Panc1 (cell line): ENCODE measurements at regions not wholly inside any gene's neighbourhood (a gene's known extent, or its start where the extent isn't known, plus 50 kb on each side); places are given as distances from the start of the nearest gene placed in this dataset.
"Not testable (repeated sequence)": the region's sequence is repeated elsewhere in the genome, so short reads cannot be mapped to it uniquely, and the experiment has no call there.

Experiments
- ATAC-seq: fragments of 200-7000 bp; cut with Tn5 transposase; 2 replicates; pipeline ENCODE4 v1.9.1; 2020; ENCODE audit warnings: mild to moderate bottlenecking, moderate library complexity
- BruUV-seq: library from RNA; stranded (reverse); fragments of 400-500 nt; replicated peaks from 2 replicates; lab custom pipeline; 2021; lab: Mats Ljungman, UMichigan
- CTCF ChIA-PET: fragments of 300-600 bp; sonication (Branson Sonifier 250); formaldehyde crosslinking; loops from one replicate; lab custom pipeline; 2022; ENCODE audit warnings: antibody characterized with exemption; lab: Charles Lee
- POLR2A ChIA-PET: fragments of 300-600 bp; sonication (Branson Sonifier 250); formaldehyde crosslinking; loops from one replicate; lab custom pipeline; 2022; ENCODE audit warnings: antibody characterized with exemption; lab: Charles Lee
- DNase-seq: peaks from one replicate; pipeline ENCODE4 v3.0.0-alpha.2; 2010; ENCODE audit warnings: low read depth, low spot score
- H3K27ac ChIP-seq: 2 replicates; pipeline ENCODE4 v1.5.1; 2011; ENCODE audit warnings: mild to moderate bottlenecking, low read length, inconsistent platforms
- H3K27me3 ChIP-seq: fragments of 200-500 bp; sonication (Bioruptor generic); 2 replicates; pipeline ENCODE4 v1.6.0; 2014; ENCODE audit warnings: low read length, inconsistent platforms; ENCODE audit not compliant: control insufficient read depth, insufficient read depth
- H3K36me3 ChIP-seq: fragments of 200-500 bp; sonication (Bioruptor generic); 2 replicates; pipeline ENCODE4 v1.5.1; 2014; ENCODE audit warnings: inconsistent platforms, mild to moderate bottlenecking, low read length, moderate library complexity; ENCODE audit not compliant: control insufficient read depth, insufficient read depth
- H3K4me1 ChIP-seq: 2 replicates; pipeline ENCODE4 v1.5.1; 2011; ENCODE audit warnings: inconsistent platforms, mild to moderate bottlenecking, low read length, moderate library complexity; ENCODE audit not compliant: control insufficient read depth, insufficient read depth
- H3K4me3 ChIP-seq, 2 experiments: 2 replicates each; pipeline ENCODE4 v1.5.1; 2011 to 2012; ENCODE audit warnings: low read depth in 2 of 2, low read length in 2 of 2, mild to moderate bottlenecking in 2 of 2, inconsistent platforms in 1 of 2, moderate library complexity in 1 of 2
- H3K9me3 ChIP-seq: fragments of 200-500 bp; sonication (Bioruptor generic); 2 replicates; pipeline ENCODE4 v1.5.1; 2014; ENCODE audit warnings: low read depth, mild to moderate bottlenecking, inconsistent platforms, low read length, moderate library complexity; ENCODE audit not compliant: control insufficient read depth, insufficient read depth
- POLR2AphosphoS5 ChIP-seq: IDR thresholded peaks from 2 replicates; pipeline ENCODE4 v1.6.1; 2012; ENCODE audit warnings: mild to moderate bottlenecking, low read depth, low read length, moderate library complexity
- REST ChIP-seq, 2 experiments: IDR thresholded peaks; 2 replicates each; pipeline ENCODE4 v1.6.1; 2011 to 2012; ENCODE audit warnings: low read depth in 2 of 2, control low read depth in 1 of 2, low read length in 1 of 2, mild to moderate bottlenecking in 1 of 2, moderate library complexity in 1 of 2; ENCODE audit not compliant: insufficient read depth in 1 of 2
- SIN3A ChIP-seq: IDR thresholded peaks from 2 replicates; pipeline ENCODE4 v1.6.1; 2012; ENCODE audit warnings: low read depth, mild to moderate bottlenecking, low read length, moderate library complexity, borderline replicate concordance; ENCODE audit not compliant: insufficient read depth
- TCF7L2 ChIP-seq: IDR thresholded peaks from 2 replicates; pipeline ENCODE4 v1.6.1; 2011; ENCODE audit warnings: mild to moderate bottlenecking, low read depth, low read length, inconsistent platforms
- in situ Hi-C: cut with HindIII; loops from 2 replicates; pipeline ENCODE4 v1.10.0; 2016; ENCODE audit warnings: low sequenced_read_pairs, low pct_unique_long_range_greater_than_20kb
- intact Hi-C: fragments of 100-400 bp; cut with micrococcal nuclease; formaldehyde crosslinking; loops from one replicate; pipeline ENCODE4 v1.10.0; 2022; ENCODE audit not compliant: unreplicated experiment
- TF ChIP-seq, protein P1 (sequence below): fragments of 450-650 bp; IDR thresholded peaks from 2 replicates; pipeline ENCODE4 v1.5.1; 2017; ENCODE audit warnings: mild to moderate bottlenecking

DNA sequence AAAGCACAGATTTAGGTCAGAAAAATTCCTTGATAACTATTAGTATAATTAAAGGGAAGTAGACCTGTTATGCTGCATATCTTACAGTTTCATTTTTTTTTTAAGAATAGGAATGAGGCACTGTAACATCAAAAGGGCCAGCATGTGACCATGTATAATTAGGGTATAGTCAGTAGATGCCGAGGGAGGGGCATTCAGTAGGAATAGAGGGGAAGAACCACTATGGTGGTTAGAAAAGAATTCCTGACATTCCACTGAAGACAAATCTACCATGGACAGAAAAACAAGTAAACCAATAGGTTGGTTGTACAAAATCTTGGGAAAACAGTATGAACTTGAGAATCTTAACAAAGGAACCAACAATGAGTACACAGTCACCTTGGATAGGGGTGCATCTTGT, 78.4 kb upstream of the CCDC179 start:
- Histone ChIP-seq H3K36me3 (no peaks in the 10 kb centered on the region), H3K27ac (no peak overlapping the region), H3K4me3 (no peak overlapping the region), H3K4me1 (no peaks in the 10 kb centered on the region), H3K9me3 (no peaks in the 10 kb centered on the region), H3K27me3 (no peaks in the 10 kb centered on the region)
- in situ Hi-C loops: no loop called here
- no peak for ATAC-seq
- BruUV-seq: no TSS peak
- TF ChIP-seq TCF7L2 (no peak), REST (IDR thresholded peaks at IDR 0.05; ENCODE audit: insufficient read depth in 1 of 2, low read depth in 2 of 2, low read length in 1 of 2) (no peak), POLR2AphosphoS5 (no peak), SIN3A (no peak)
- TF ChIP-seq, protein P1, sequence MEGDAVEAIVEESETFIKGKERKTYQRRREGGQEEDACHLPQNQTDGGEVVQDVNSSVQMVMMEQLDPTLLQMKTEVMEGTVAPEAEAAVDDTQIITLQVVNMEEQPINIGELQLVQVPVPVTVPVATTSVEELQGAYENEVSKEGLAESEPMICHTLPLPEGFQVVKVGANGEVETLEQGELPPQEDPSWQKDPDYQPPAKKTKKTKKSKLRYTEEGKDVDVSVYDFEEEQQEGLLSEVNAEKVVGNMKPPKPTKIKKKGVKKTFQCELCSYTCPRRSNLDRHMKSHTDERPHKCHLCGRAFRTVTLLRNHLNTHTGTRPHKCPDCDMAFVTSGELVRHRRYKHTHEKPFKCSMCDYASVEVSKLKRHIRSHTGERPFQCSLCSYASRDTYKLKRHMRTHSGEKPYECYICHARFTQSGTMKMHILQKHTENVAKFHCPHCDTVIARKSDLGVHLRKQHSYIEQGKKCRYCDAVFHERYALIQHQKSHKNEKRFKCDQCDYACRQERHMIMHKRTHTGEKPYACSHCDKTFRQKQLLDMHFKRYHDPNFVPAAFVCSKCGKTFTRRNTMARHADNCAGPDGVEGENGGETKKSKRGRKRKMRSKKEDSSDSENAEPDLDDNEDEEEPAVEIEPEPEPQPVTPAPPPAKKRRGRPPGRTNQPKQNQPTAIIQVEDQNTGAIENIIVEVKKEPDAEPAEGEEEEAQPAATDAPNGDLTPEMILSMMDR: no peak
- intact Hi-C loops: no loop called here
- ChIA-PET POLR2A (no interaction called here), CTCF (no interaction called here)
- DNase-seq: no peak

GRCh38 chr11:22941544-22941943, 81.3 kb upstream of the CCDC179 start:
- POLR2A ChIA-PET, in situ Hi-C loops, H3K9me3 ChIP-seq, H3K4me3 ChIP-seq, H3K27me3 ChIP-seq, H3K36me3 ChIP-seq, intact Hi-C loops, ATAC-seq, H3K4me1 ChIP-seq, CTCF ChIA-PET, DNase-seq, BruUV-seq, H3K27ac ChIP-seq: not testable (repeated sequence)

GRCh38 chr11:22957786-22958185, 97.5 kb upstream of the CCDC179 start:
- POLR2A ChIA-PET: no interaction called here
- no TSS peak for BruUV-seq
- no peak overlapping the region for H3K27ac ChIP-seq
- no peak for DNase-seq
- CTCF ChIA-PET: no interaction called here
- intact Hi-C loops (no loop called here), in situ Hi-C loops (no loop called here)
- no peaks in the 10 kb centered on the region for H3K9me3 ChIP-seq
- no peak for ATAC-seq
- H3K36me3 ChIP-seq: no peaks in the 10 kb centered on the region
- H3K27me3 ChIP-seq: no peaks in the 10 kb centered on the region
- H3K4me1 ChIP-seq: no peaks in the 10 kb centered on the region
- TF ChIP-seq POLR2AphosphoS5 (no peak), TCF7L2 (no peak), SIN3A (no peak), REST (IDR thresholded peaks at IDR 0.05; ENCODE audit: insufficient read depth in 1 of 2, low read depth in 2 of 2, low read length in 1 of 2) (no peak)
- TF ChIP-seq, protein P1: no peak
- no peak overlapping the region for H3K4me3 ChIP-seq
